ENCODE measurements at regions not wholly inside any gene's neighbourhood (a gene's known extent, or its start where the extent isn't known, plus 50 kb on each side); places are given as distances from the start of the nearest gene placed in this dataset.

DNA sequence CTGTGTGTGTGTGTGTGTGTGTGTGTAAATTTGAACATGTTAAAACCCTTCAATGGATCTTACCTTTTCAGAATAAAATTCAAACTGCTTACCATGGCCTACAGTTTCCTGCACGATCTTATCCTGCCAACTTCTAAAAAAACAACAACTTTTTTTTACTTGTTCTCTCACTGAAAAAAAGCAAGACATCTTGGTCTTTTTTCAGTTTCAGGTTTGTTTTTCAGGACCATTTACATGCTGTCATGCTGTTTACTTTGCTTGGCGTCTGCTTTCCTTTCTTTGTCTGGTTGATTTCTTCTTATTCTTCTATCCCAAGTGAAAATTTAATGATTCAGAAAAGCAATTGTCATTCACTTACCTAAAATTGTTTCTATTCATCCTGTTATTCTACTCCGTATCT, 286.3 kb upstream of the TMEFF2 start:
- no peak overlapping the region for H2BK20ac ChIP-seq (ENCODE audit: low read length)
- no peak overlapping the region for H3K14ac ChIP-seq (ENCODE audit: insufficient read length)
- H3K4me3 ChIP-seq (ENCODE audit: extremely low read depth in 1 of 4, insufficient read depth in 2 of 4, low read depth in 3 of 4, low read length in 4 of 4): no peak overlapping the region
- H2BK5ac ChIP-seq (ENCODE audit: low read depth, low read length): no peak overlapping the region
- H3K18ac ChIP-seq (ENCODE audit: extremely low read depth, low read length): no peak overlapping the region
- H3K23me2 ChIP-seq (ENCODE audit: low read depth, low read length): no peaks in the 10 kb centered on the region
- no peak overlapping the region for H2AK5ac ChIP-seq (ENCODE audit: low read depth, low read length)
- H3K4me2 ChIP-seq (ENCODE audit: insufficient read depth in 1 of 2, low read depth in 2 of 2, low read length in 2 of 2): no peak overlapping the region
- H3K9me3 ChIP-seq (ENCODE audit: insufficient read depth in 2 of 2, low read depth in 1 of 2, low read length in 1 of 2): no peaks in the 10 kb centered on the region
- H3K27me3 ChIP-seq (replicated peaks in 1 of 4; ENCODE audit: control insufficient read depth in 3 of 4, extremely low read depth in 1 of 4, insufficient read depth in 3 of 4, low read length in 3 of 4): no peaks in the 10 kb centered on the region
- ChIA-PET CTCF (ENCODE audit: partially characterized antibody) (interaction anchor here (0.5 kb wide), 1 partner anchor 1787 kb away, joined by 3 read pairs; no protein-coding TSS in a partner anchor), POLR2A (ENCODE audit: partially characterized antibody) (no interaction called here)
- no peak overlapping the region for H4K91ac ChIP-seq (replicated peaks; ENCODE audit: insufficient read length, low read length)
- no peak overlapping the region for H3K4ac ChIP-seq (replicated peaks; ENCODE audit: insufficient read length, low read depth, low read length)
- H3K9ac ChIP-seq (replicated peaks in 1 of 4; ENCODE audit: extremely low read depth in 1 of 4, low read depth in 3 of 4, low read length in 3 of 4): no peak overlapping the region
- H3K4me1 ChIP-seq (replicated peaks in 1 of 4; ENCODE audit: control insufficient read depth in 3 of 4, insufficient read depth in 4 of 4, low read length in 3 of 4): peaks cover 0 to 2% (median 1%) of the 10 kb centered on the region in 4 experiments; a peak in 2 of 7 replicates
- TF ChIP-seq EGR1 (IDR thresholded peaks at IDR 0.05; ENCODE audit: borderline replicate concordance, low read depth, low read length) (no peak), BRCA1 (IDR thresholded peaks at IDR 0.05; ENCODE audit: low read depth, low read length) (no peak), POLR2AphosphoS5 (IDR thresholded peaks at IDR 0.05; ENCODE audit: low read depth, low read length) (no peak), TAF7 (optimal IDR thresholded peaks at IDR 0.05; ENCODE audit: borderline replicate concordance, low read depth, low read length) (no peak), TCF12 (IDR thresholded peaks at IDR 0.05; ENCODE audit: low read depth, low read length) (no peak), KDM5A (IDR thresholded peaks at IDR 0.05; ENCODE audit: low read length) (no peak)
- H2BK120ac ChIP-seq (replicated peaks; ENCODE audit: low read depth, low read length): no peak overlapping the region
- H3K56ac ChIP-seq (replicated peaks; ENCODE audit: insufficient read length, low read depth, low read length): no peak overlapping the region
- 82% methylated on average over 3 of the region's 3 CpGs; no CpG with 5 or more reads in 1 of the 2 experiments for WGBS, 2 experiments (ENCODE audit: extremely low coverage in 1 of 2, insufficient coverage in 1 of 2, insufficient read length in 1 of 2, insufficient replicate concordance in 2 of 2, low coverage in 1 of 2, low lambda C conversion rate in 2 of 2, missing lambda C conversion rate in 1 of 2)
- H3K36me3 ChIP-seq (ENCODE audit: control insufficient read depth in 2 of 4, insufficient read depth in 4 of 4, low read length in 3 of 4): no peaks in the 10 kb centered on the region
- no peaks in the 10 kb centered on the region for H4K20me1 ChIP-seq (replicated peaks in 1 of 2; ENCODE audit: control insufficient read depth in 1 of 2, insufficient read depth in 2 of 2, low read length in 2 of 2)
- DNase-seq (ENCODE audit: low read depth in 1 of 2, low spot score in 2 of 2): no peak
- H4K5ac ChIP-seq (ENCODE audit: insufficient read length, low read depth, low read length): no peak overlapping the region
- FAIRE-seq: no peak
- H2BK15ac ChIP-seq (ENCODE audit: low read length): no peak overlapping the region
- H4K8ac ChIP-seq (ENCODE audit: extremely low read depth, insufficient read depth, low read length): no peak overlapping the region
- H3K79me2 ChIP-seq (ENCODE audit: control insufficient read depth in 1 of 2, insufficient read depth in 2 of 2, low read length in 2 of 2): no peaks in the 10 kb centered on the region
- no peak overlapping the region for H3K27ac ChIP-seq (ENCODE audit: low read depth, low read length)
- H2BK12ac ChIP-seq (ENCODE audit: low read depth, low read length): no peak overlapping the region
- H3K23ac ChIP-seq (ENCODE audit: insufficient read length): no peak overlapping the region
- H3K79me1 ChIP-seq (ENCODE audit: low read depth, low read length): no peaks in the 10 kb centered on the region
- no peak overlapping the region for H2AFZ ChIP-seq (ENCODE audit: low read length)
